ENCODE measurements at regions not wholly inside any gene's neighbourhood (a gene's known extent, or its start where the extent isn't known, plus 50 kb on each side); places are given as distances from the start of the nearest gene placed in this dataset.

DNA sequence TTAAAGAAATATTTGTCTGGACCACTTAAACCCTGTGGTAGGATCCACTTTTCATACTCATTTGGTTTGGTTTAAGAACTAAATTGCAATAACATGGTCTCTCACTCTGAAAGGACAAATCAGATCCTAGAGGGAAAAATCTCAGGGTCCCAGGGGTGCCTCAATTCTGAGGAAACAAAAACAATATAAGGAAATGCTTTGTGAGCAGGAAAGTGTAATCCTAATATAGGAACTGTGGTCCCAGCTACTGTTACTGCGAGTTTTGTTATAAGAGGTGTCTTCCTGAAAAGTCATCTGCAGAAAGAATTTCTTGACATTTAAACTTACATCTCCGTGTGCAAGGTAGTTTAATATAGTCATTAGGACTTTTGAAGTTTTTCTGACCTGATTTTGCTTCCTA lies 420.1 kb upstream of the LCORL start:
- Histone ChIP-seq H3K9me3 (replicated peaks in 1 of 3) (peaks cover 0 to 8% (median 0%) of the 10 kb centered on the region in 3 donors), H3K36me3 (replicated peaks in 1 of 2) (no peaks in the 10 kb centered on the region), H3K4me3 (no peak overlapping the region), H3K27me3 (no peaks in the 10 kb centered on the region), H3K27ac (no peak overlapping the region), H3K4me1 (replicated peaks in 1 of 2) (no peaks in the 10 kb centered on the region)
- no peak for TF ChIP-seq POLR2A (IDR thresholded peaks at IDR 0.05)
- TF ChIP-seq, protein P1, sequence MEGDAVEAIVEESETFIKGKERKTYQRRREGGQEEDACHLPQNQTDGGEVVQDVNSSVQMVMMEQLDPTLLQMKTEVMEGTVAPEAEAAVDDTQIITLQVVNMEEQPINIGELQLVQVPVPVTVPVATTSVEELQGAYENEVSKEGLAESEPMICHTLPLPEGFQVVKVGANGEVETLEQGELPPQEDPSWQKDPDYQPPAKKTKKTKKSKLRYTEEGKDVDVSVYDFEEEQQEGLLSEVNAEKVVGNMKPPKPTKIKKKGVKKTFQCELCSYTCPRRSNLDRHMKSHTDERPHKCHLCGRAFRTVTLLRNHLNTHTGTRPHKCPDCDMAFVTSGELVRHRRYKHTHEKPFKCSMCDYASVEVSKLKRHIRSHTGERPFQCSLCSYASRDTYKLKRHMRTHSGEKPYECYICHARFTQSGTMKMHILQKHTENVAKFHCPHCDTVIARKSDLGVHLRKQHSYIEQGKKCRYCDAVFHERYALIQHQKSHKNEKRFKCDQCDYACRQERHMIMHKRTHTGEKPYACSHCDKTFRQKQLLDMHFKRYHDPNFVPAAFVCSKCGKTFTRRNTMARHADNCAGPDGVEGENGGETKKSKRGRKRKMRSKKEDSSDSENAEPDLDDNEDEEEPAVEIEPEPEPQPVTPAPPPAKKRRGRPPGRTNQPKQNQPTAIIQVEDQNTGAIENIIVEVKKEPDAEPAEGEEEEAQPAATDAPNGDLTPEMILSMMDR (IDR thresholded peaks at IDR 0.05), result no peak
- 64 to 70% (median 68%) methylated on average over 2 of the region's 2 CpGs for WGBS, 4 donors
- DNase-seq, result no peak
- intact Hi-C loops (cut with DNase I), result no loop called here

DNA sequence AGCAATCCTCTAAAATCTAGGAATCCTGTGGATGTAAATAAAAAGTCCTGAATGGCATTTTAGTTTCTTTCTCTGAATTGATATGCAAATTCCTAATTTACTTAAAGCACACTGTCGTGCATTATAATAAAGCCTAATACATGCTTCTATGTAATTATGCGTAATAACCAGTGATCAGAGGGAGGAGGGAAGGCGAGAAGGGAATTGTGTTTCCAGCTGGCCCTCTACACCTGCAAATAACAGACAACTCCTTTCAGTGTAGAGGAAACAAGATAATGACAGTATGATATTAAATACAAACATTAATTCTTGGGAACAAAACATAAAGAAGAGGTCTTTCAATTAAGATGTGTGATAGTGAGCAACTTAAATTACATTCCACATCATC lies 419.6 kb upstream of the LCORL start:
- H3K4me3 ChIP-seq, result no peak overlapping the region
- H3K9me3 ChIP-seq (replicated peaks in 1 of 3), result peaks cover 0 to 8% (median 0%) of the 10 kb centered on the region in 3 donors
- intact Hi-C loops (cut with DNase I), result no loop called here
- no peak for DNase-seq
- H3K4me1 ChIP-seq (replicated peaks in 1 of 2), result no peaks in the 10 kb centered on the region
- no peaks in the 10 kb centered on the region for H3K27me3 ChIP-seq
- no peaks in the 10 kb centered on the region for H3K36me3 ChIP-seq (replicated peaks in 1 of 2)
- no peak overlapping the region for H3K27ac ChIP-seq
- 79 to 86% (median 82%) methylated on average over 3 of the region's 3 CpGs for WGBS, 4 donors
- no peak for TF ChIP-seq POLR2A (IDR thresholded peaks at IDR 0.05)

DNA sequence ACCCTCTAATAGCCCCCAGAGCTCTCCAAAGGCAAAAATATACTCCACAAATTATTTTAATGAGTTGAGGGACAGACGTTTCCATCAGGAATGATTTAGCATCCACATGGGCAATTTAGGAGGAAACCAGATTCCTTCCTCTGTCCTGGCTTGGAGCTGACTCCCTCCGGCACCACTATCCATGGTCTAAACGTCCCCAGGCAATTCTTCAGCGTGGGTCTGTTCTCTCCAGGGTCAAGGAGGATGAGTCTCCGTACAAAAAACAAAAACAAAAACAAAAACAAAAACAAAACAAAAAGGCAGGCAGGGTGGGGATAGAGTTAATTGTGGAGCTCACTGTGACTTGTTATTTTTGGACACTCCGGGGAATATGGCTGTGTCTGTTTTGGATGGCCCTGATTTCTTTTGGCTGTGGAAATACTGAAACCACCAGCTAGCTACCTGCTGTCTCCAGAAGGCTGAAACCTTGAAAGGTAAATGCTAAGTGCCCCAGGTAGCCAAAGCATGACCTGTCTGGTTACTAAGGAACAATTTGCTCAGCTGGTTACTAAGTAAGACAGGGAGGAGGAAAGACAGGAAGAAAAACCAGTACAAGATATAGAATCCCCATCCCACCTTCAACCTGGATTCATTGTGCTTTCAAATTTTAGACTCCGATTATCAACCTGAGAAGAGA lies 419.1 kb upstream of the LCORL start:
- intact Hi-C loops (cut with DNase I), result no loop called here
- WGBS, 4 donors, result 24 to 32% (median 29%) methylated on average over 7 of the region's 7 CpGs

DNA sequence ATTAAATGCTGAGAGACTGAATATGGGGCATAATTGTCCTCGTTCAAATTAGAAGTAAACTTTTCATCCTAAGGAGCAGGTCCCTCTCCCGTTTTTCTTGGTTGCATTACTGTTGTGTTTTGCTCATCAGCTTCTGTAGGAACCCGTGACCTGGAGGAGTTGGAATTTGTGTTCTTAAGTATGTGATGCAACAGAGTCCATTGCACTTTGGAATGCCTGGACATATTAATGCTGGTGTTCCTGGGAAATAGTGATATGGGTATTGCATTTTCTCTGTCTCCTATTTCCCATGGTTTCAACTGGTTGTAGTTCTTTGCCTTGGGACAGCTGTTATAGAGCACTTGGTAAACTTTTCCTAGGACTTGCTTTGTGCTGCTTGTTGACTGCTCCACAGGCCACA lies 417.8 kb upstream of the LCORL start:
- TF ChIP-seq POLR2A (IDR thresholded peaks at IDR 0.05), result no peak
- TF ChIP-seq, protein P1 (IDR thresholded peaks at IDR 0.05), result no peak
- no peaks in the 10 kb centered on the region for H3K27me3 ChIP-seq
- no peak overlapping the region for H3K4me3 ChIP-seq
- no peak overlapping the region for H3K27ac ChIP-seq
- H3K4me1 ChIP-seq (replicated peaks in 1 of 2), result no peaks in the 10 kb centered on the region
- H3K9me3 ChIP-seq (replicated peaks in 1 of 3), result no peaks in the 10 kb centered on the region
- no peaks in the 10 kb centered on the region for H3K36me3 ChIP-seq (replicated peaks in 1 of 2)
- intact Hi-C loops (cut with DNase I), result no loop called here
- no peak for DNase-seq
- 72 to 87% (median 75%) methylated on average over 3 of the region's 3 CpGs for WGBS, 4 donors

More for the DNA sequence above, 419.1 kb upstream of the LCORL start:
- peaks cover 0 to 8% (median 0%) of the 10 kb centered on the region in 3 donors for H3K9me3 ChIP-seq (replicated peaks in 1 of 3)
- no peaks in the 10 kb centered on the region for H3K27me3 ChIP-seq
- TF ChIP-seq POLR2A (IDR thresholded peaks at IDR 0.05), result no peak
- TF ChIP-seq, protein P1 (IDR thresholded peaks at IDR 0.05), result no peak
- H3K27ac ChIP-seq, result no peak overlapping the region
- no peak overlapping the region for H3K4me3 ChIP-seq
- H3K36me3 ChIP-seq (replicated peaks in 1 of 2), result no peaks in the 10 kb centered on the region
- H3K4me1 ChIP-seq (replicated peaks in 1 of 2), result no peaks in the 10 kb centered on the region
- DNase-seq, result no peak

DNA sequence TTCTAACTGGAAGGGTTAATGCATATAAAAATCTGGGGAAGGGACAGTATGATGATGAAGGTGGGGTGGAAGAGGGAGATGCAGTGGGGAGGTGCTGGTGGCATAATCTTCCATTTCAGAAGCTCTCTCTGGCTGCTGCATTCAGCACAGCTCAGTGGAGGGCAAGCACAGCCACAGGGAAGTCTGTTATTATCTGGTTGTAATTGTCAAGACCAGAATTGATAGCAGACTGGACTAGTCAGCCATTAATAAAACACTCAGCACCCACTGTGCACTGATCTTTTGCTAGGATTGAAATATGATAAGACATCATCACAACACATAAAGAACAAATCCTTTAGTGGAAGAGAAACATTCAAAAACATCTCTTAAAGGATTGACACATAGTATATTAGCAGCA lies 414.2 kb upstream of the LCORL start:
- no peak for DNase-seq
- Histone ChIP-seq H3K4me1 (replicated peaks in 1 of 2) (no peaks in the 10 kb centered on the region), H3K4me3 (no peak overlapping the region), H3K27me3 (no peaks in the 10 kb centered on the region), H3K9me3 (replicated peaks in 1 of 3) (no peaks in the 10 kb centered on the region), H3K27ac (no peak overlapping the region), H3K36me3 (replicated peaks in 1 of 2) (no peaks in the 10 kb centered on the region)
- intact Hi-C loops (cut with DNase I), result no loop called here
- TF ChIP-seq, protein P1 (IDR thresholded peaks at IDR 0.05), result no peak
- no peak for TF ChIP-seq POLR2A (IDR thresholded peaks at IDR 0.05)

All from adrenal gland (tissue), 9 donors.